Breast epithelium (tissue), 4 donors: ENCODE measurements at regions not wholly inside any gene's neighbourhood (a gene's known extent, or its start where the extent isn't known, plus 50 kb on each side); places are given as distances from the start of the nearest gene placed in this dataset.

Experiments used
- DNase-seq, 2 donors: peaks; one replicate each; pipeline ENCODE4 v3.0.0-alpha.2; 2019; ENCODE audit warnings: low spot score in 2 of 2
- H3K27ac ChIP-seq, 2 donors: fragments of 200-600 bp; sonication (generic) in 1 of 2; one replicate each; pipeline ENCODE4 v1.5.1; 2016 to 2019; ENCODE audit warnings: mild to moderate bottlenecking in 1 of 2
- H3K27me3 ChIP-seq, 2 donors: fragments of 200-600 bp; sonication (generic) in 1 of 2; one replicate each; pipeline versions ENCODE4 v1.5.1 to v1.6.0; 2017 to 2019; ENCODE audit warnings: control low read depth in 1 of 2, mild to moderate bottlenecking in 1 of 2
- H3K36me3 ChIP-seq: fragments of 200-600 bp; one replicate; pipeline ENCODE4 v1.5.1; 2019
- H3K4me1 ChIP-seq, 2 donors: fragments of 200-600 bp; sonication (generic); one replicate each; pipeline ENCODE4 v1.5.1; 2016 to 2019; ENCODE audit warnings: control low read depth in 1 of 2
- H3K4me3 ChIP-seq, 3 donors: fragments of 200-600 bp; sonication (generic); 1 replicate in 2 of 3; 2 replicates in 1 of 3; pipeline ENCODE4 v1.5.1; 2016 to 2019; ENCODE audit warnings: mild to moderate bottlenecking in 3 of 3, moderate library complexity in 2 of 3
- H3K9me3 ChIP-seq, 2 donors: fragments of 200-600 bp; sonication (generic) in 1 of 2; one replicate each; pipeline ENCODE4 v1.5.1; 2016 to 2019; ENCODE audit warnings: control low read depth in 1 of 2
- POLR2A ChIP-seq: fragments of 450-650 bp; IDR thresholded peaks from one replicate; pipeline ENCODE4 v1.6.1; 2016; ENCODE audit warnings: antibody characterized with exemption, mild to moderate bottlenecking, moderate library complexity
- POLR2AphosphoS5 ChIP-seq, 3 donors: sonication (generic); formaldehyde crosslinking; IDR thresholded peaks; one replicate each; pipeline ENCODE4 v1.6.1; 2017; ENCODE audit warnings: antibody characterized with exemption in 3 of 3
- intact Hi-C: fragments of 100-400 bp; cut with DNase I; formaldehyde crosslinking; loops from one replicate; pipeline ENCODE4 v1.15.1; 2023; ENCODE audit warnings: low total_unique reads
- TF ChIP-seq, protein P1 (sequence below), 3 donors: fragments of 450-650 bp; IDR thresholded peaks; one replicate each; pipeline ENCODE4 v1.5.1; 2016 to 2017; ENCODE audit warnings: antibody characterized with exemption in 3 of 3, mild to moderate bottlenecking in 3 of 3, moderate library complexity in 3 of 3

DNA sequence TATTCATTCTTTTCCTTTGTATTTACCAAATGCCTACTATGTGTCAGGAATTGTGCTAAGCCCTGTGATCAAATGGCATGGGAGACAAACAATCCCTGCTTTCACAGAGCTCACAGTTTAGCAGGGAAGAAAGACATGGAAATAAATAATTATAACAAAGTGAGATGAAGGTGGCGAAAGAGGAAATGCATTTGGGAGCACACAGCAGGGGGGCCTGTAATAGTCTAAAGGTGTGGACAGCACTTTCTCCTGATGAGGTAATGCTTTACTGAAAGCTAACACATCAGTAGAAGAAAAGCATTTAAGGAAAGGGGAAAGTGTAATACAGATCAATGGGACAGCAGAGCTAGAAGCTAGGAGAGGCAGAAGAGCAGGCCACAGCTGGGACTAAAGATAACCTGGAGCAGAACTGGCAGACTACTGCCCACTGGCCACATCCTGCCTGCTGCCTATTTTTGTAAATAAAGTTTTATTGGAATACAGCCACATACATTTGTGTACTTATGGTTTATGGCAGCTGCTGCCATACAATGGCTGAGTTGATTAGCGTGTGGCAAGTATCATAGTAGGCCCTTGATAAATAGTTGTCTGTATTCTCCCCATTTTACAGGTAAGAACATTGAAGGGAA lies 67.1 kb upstream of the TAPT1 start:
- intact Hi-C loops: loop anchor here (10.0 kb wide), 1 partner anchor 151 kb away; no protein-coding TSS in a partner anchor
- TF ChIP-seq, protein P1, sequence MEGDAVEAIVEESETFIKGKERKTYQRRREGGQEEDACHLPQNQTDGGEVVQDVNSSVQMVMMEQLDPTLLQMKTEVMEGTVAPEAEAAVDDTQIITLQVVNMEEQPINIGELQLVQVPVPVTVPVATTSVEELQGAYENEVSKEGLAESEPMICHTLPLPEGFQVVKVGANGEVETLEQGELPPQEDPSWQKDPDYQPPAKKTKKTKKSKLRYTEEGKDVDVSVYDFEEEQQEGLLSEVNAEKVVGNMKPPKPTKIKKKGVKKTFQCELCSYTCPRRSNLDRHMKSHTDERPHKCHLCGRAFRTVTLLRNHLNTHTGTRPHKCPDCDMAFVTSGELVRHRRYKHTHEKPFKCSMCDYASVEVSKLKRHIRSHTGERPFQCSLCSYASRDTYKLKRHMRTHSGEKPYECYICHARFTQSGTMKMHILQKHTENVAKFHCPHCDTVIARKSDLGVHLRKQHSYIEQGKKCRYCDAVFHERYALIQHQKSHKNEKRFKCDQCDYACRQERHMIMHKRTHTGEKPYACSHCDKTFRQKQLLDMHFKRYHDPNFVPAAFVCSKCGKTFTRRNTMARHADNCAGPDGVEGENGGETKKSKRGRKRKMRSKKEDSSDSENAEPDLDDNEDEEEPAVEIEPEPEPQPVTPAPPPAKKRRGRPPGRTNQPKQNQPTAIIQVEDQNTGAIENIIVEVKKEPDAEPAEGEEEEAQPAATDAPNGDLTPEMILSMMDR (IDR thresholded peaks at IDR 0.05): no peak
- TF ChIP-seq POLR2AphosphoS5 (IDR thresholded peaks at IDR 0.05) (no peak), POLR2A (no peak)
- Histone ChIP-seq H3K9me3 (no peaks in the 10 kb centered on the region), H3K36me3 (no peaks in the 10 kb centered on the region), H3K27me3 (no peaks in the 10 kb centered on the region), H3K4me3 (no peak overlapping the region), H3K27ac (no peak overlapping the region), H3K4me1 (no peaks in the 10 kb centered on the region)
- DNase-seq: no peak

DNA sequence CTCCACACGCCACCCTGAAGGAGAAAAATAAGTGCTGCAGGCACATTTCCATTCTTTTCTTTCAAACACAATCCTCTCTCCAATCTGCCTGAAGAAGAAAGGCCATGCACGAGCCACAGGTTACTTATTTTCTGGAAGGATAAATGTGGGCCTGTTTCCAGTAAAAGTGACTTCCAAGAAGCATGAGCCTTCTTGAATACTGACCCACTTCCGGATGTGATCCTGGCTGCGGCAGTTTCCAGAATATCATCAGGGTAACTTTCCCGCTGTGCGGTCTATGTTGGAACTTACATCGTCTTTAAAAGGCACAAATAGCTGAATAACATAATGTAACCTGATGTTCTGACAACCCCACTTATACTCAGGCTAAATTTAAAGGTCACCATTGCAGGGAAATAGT lies 66.3 kb upstream of the TAPT1 start:
- H3K36me3 ChIP-seq: no peaks in the 10 kb centered on the region
- intact Hi-C loops: loop anchor here (10.0 kb wide), 1 partner anchor 152 kb away; no protein-coding TSS in a partner anchor
- H3K9me3 ChIP-seq: no peaks in the 10 kb centered on the region
- no peak for DNase-seq
- H3K27ac ChIP-seq: no peak overlapping the region
- H3K27me3 ChIP-seq: no peaks in the 10 kb centered on the region
- H3K4me1 ChIP-seq: no peaks in the 10 kb centered on the region
- no peak overlapping the region for H3K4me3 ChIP-seq
- TF ChIP-seq POLR2A: no peak
- TF ChIP-seq POLR2AphosphoS5 (IDR thresholded peaks at IDR 0.05): no peak
- TF ChIP-seq, protein P1 (IDR thresholded peaks at IDR 0.05): no peak

DNA sequence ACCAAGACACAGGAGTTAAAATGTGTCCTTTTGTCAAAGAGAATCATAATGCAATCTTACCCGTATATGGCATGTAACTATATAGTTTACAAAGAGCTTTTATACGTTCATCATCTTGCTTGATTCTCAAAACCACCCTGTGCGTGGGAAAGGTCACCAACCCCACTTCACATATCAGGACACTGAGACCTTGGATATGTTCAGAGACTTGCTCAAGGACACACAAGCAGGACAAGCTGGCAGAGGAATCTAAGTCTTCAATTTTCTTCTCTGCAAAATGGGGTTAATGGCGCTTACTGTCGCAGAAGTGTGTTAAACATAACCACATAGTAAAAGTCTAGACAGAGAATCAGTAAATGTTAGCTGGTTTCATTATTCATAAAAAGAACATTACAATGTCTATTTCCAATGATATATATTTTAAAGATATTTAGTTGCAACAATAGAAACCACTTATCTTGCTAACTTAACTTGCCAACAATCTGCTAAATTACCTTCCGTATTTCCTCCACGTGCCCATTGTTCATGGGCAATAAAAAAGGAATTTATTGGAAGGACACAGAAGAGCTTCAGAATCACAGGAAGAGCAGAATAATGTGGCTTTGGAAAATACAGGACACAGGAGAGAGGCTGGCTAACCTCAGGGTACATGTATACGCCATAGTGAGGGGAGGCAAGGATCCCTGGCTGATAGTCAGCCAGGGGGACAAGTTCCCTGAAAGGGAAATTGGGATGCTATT lies 64.6 kb upstream of the TAPT1 start:
- intact Hi-C loops: loop anchor here (10.0 kb wide), 1 partner anchor 154 kb away; no protein-coding TSS in a partner anchor
- Histone ChIP-seq H3K27ac (no peak overlapping the region), H3K9me3 (no peaks in the 10 kb centered on the region), H3K4me1 (no peaks in the 10 kb centered on the region), H3K27me3 (no peaks in the 10 kb centered on the region), H3K4me3 (no peak overlapping the region), H3K36me3 (no peaks in the 10 kb centered on the region)
- TF ChIP-seq, protein P1 (IDR thresholded peaks at IDR 0.05): no peak
- TF ChIP-seq POLR2AphosphoS5 (IDR thresholded peaks at IDR 0.05) (no peak), POLR2A (no peak)
- DNase-seq: no peak

DNA sequence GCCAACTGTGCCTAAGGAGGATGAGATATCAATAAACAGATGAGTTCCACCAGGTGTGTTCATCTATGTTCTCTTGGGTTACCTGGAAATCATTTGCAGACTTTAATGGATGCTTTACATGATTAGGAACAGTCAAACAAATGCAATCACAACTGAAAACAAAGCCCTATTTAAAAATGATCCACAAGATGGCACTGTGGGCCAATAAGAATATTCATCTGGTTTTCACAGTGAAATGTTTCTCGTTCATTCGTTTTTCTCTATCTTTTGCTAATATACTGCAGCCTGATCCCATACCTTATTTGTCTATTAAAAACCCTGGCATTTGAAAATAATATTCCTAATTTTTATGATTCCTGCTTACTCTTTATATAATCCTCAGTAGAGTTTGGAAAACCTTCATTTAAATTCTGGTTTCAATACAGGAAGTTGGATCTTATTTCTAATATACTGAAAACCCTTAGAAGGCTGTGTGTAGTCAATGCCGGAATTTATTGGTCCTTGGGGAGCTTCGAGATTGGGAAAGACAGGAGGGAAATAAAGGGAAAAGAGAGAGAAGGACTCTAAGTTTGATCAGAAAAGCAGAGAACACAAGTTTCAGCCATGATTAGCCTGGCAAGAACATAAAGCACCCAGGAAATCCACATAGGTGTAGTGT lies 63.8 kb upstream of the TAPT1 start:
- no peaks in the 10 kb centered on the region for H3K27me3 ChIP-seq
- H3K4me1 ChIP-seq: no peaks in the 10 kb centered on the region
- H3K36me3 ChIP-seq: no peaks in the 10 kb centered on the region
- TF ChIP-seq POLR2A: no peak
- TF ChIP-seq, protein P1 (IDR thresholded peaks at IDR 0.05): peak in 2 of 3 donors; percentile 44 to 55
- no peak overlapping the region for H3K4me3 ChIP-seq
- no peak for DNase-seq
- no peaks in the 10 kb centered on the region for H3K9me3 ChIP-seq
- intact Hi-C loops: loop anchor here (10.0 kb wide), 1 partner anchor 155 kb away; no protein-coding TSS in a partner anchor
- H3K27ac ChIP-seq: no peak overlapping the region

DNA sequence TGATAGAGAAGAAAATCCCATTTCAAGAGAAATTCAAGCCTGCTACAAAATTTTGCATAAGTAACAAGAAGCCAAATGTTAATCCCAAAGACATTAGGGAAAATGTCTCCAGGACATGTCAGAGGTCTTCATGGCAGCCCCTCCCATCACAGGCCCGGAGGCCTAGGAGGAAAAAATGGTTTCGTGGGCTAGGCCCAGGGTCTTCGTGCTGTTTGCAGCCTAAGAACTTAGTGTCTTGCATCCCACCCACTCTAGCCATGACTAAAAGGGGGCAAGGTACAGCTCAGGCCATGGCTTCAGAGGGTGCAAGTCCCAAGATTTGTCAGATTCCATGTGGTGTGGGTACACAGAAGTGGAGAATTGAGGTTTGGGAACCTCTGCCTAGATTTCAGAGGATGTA lies 57.8 kb upstream of the TAPT1 start:
- no peak for DNase-seq
- no peaks in the 10 kb centered on the region for H3K27me3 ChIP-seq
- H3K4me1 ChIP-seq: no peaks in the 10 kb centered on the region
- H3K4me3 ChIP-seq: no peak overlapping the region
- peaks cover 3 to 15% of the 10 kb centered on the region in 2 donors for H3K9me3 ChIP-seq
- TF ChIP-seq POLR2A (no peak), POLR2AphosphoS5 (IDR thresholded peaks at IDR 0.05) (no peak)
- TF ChIP-seq, protein P1 (IDR thresholded peaks at IDR 0.05): no peak
- intact Hi-C loops: no loop called here
- H3K36me3 ChIP-seq: no peaks in the 10 kb centered on the region
- H3K27ac ChIP-seq: no peak overlapping the region
